T-helper 22 cell (primary cell): ENCODE measurements at regions not wholly inside any gene's neighbourhood (a gene's known extent, or its start where the extent isn't known, plus 50 kb on each side); places are given as distances from the start of the nearest gene placed in this dataset.
"Not testable (repeated sequence)": the region's sequence is repeated elsewhere in the genome, so short reads cannot be mapped to it uniquely, and the experiment has no call there.

Source experiments
- DNase-seq: peaks from one replicate; pipeline ENCODE4 v3.0.0-alpha.2; 2020; ENCODE audit warnings: low read depth

- no peak for DNase-seq
These were observed 126.1 kb downstream of the PPIAL4G start for GRCh38 chr1:148357037-148357436.

GRCh38 chr1:148355976-148356375 lies 127.1 kb downstream of the PPIAL4G start:
- no peak for DNase-seq

GRCh38 chr1:148354913-148355308 lies 128.2 kb downstream of the PPIAL4G start:
- DNase-seq: no peak

- no peak for DNase-seq
These were observed 128.7 kb downstream of the PPIAL4G start for GRCh38 chr1:148354284-148354912.

- DNase-seq: no peak
These were observed 129.4 kb downstream of the PPIAL4G start for GRCh38 chr1:148353461-148354283.

- no peak for DNase-seq
These were observed 130.5 kb downstream of the PPIAL4G start for GRCh38 chr1:148352470-148353053.

GRCh38 chr1:148347781-148348180 lies 135.3 kb downstream of the PPIAL4G start:
- no peak for DNase-seq

- DNase-seq: not testable (repeated sequence)
These were observed 137.4 kb downstream of the PPIAL4G start for GRCh38 chr1:148345659-148346151.

- DNase-seq: not testable (repeated sequence)
These were observed 138.5 kb downstream of the PPIAL4G start for GRCh38 chr1:148344651-148345050.

GRCh38 chr1:148341729-148342128 lies 141.4 kb downstream of the PPIAL4G start:
- DNase-seq: not testable (repeated sequence)

GRCh38 chr1:148336121-148336918 lies 146.8 kb downstream of the PPIAL4G start:
- DNase-seq: not testable (repeated sequence)

GRCh38 chr1:148334339-148335130 lies 148.6 kb downstream of the PPIAL4G start:
- DNase-seq: peak; percentile 68

- DNase-seq: no peak
These were observed 149.2 kb downstream of the PPIAL4G start for GRCh38 chr1:148333875-148334338.

- DNase-seq: no peak
These were observed 154.2 kb downstream of the PPIAL4G start for GRCh38 chr1:148328884-148329283.

- DNase-seq: not testable (repeated sequence)
These were observed 158.1 kb downstream of the PPIAL4G start for GRCh38 chr1:148325031-148325430.

GRCh38 chr1:148324465-148324864 lies 158.6 kb downstream of the PPIAL4G start:
- not testable (repeated sequence) for DNase-seq

GRCh38 chr1:148320079-148320478 lies 163.0 kb downstream of the PPIAL4G start:
- DNase-seq: not testable (repeated sequence)

- DNase-seq: no peak
These were observed 164.2 kb downstream of the PPIAL4G start for GRCh38 chr1:148318904-148319242.

- peak; percentile 22 for DNase-seq
These were observed 164.8 kb downstream of the PPIAL4G start for GRCh38 chr1:148318123-148318903.

GRCh38 chr1:148317288-148317985 lies 165.4 kb upstream of the NBPF11 start:
- no peak for DNase-seq
